A673 (cell line): ENCODE measurements at regions not wholly inside any gene's neighbourhood (a gene's known extent, or its start where the extent isn't known, plus 50 kb on each side); places are given as distances from the start of the nearest gene placed in this dataset.

Experiments
- BruUV-seq: library from RNA; stranded (reverse); fragments of 400-500 nt; replicated peaks from 2 replicates; lab custom pipeline; 2021; lab: Mats Ljungman, UMichigan
- CTCF ChIA-PET: fragments of 300-600 bp; sonication (Branson Sonifier 250); formaldehyde crosslinking; loops from one replicate; lab custom pipeline; 2022; ENCODE audit warnings: antibody characterized with exemption; lab: Charles Lee
- POLR2A ChIA-PET: fragments of 300-600 bp; sonication (Branson Sonifier 250); formaldehyde crosslinking; loops from one replicate; lab custom pipeline; 2022; ENCODE audit warnings: antibody characterized with exemption; ENCODE audit not compliant: low non-redundant PET; lab: Charles Lee
- DNase-seq: peaks from one replicate; pipeline ENCODE4 v3.0.0-alpha.2; 2015; ENCODE audit warnings: low spot score
- H3K27ac ChIP-seq: fragments of 200-600 bp; sonication (generic); 2 replicates; pipeline ENCODE4 v1.5.1; 2016; ENCODE audit warnings: mixed run types, low read depth, mild to moderate bottlenecking, mixed read lengths, antibody characterized with exemption, low read length; ENCODE audit not compliant: poor library complexity, severe bottlenecking
- H3K27me3 ChIP-seq: fragments of 200-600 bp; sonication (generic); replicated peaks from 2 replicates; pipeline ENCODE4 v1.6.1; 2017; ENCODE audit warnings: mixed run types, low read depth, mild to moderate bottlenecking, mixed read lengths, antibody characterized with exemption, low read length; ENCODE audit not compliant: insufficient read depth, poor library complexity
- H3K36me3 ChIP-seq: fragments of 200-600 bp; sonication (generic); 2 replicates; pipeline ENCODE4 v1.6.1; 2016; ENCODE audit warnings: mixed run types, mild to moderate bottlenecking, mixed read lengths, antibody characterized with exemption, low read length; ENCODE audit not compliant: insufficient read depth, poor library complexity, severe bottlenecking
- H3K4me1 ChIP-seq: fragments of 200-600 bp; sonication (generic); 2 replicates; pipeline ENCODE4 v1.6.1; 2017; ENCODE audit warnings: mixed run types, mild to moderate bottlenecking, mixed read lengths, antibody characterized with exemption, low read length; ENCODE audit not compliant: insufficient read depth, poor library complexity, severe bottlenecking
- H3K4me3 ChIP-seq: fragments of 200-600 bp; sonication (generic); 2 replicates; pipeline ENCODE4 v1.5.1; 2016; ENCODE audit warnings: low read depth, mixed run types, mild to moderate bottlenecking, mixed read lengths, low read length; ENCODE audit not compliant: poor library complexity, severe bottlenecking
- H3K9me3 ChIP-seq: fragments of 200-600 bp; sonication (generic); 2 replicates; pipeline ENCODE4 v1.6.1; 2016; ENCODE audit warnings: mixed run types, low read depth, mild to moderate bottlenecking, mixed read lengths, antibody characterized with exemption, low read length; ENCODE audit not compliant: poor library complexity, severe bottlenecking
- CTCF ChIP-seq: fragments of 300-800, 200-600 bp; sonication (generic); conservative IDR thresholded peaks from 2 replicates; pipeline ENCODE4 v1.5.1; 2017; ENCODE audit warnings: low read depth, mild to moderate bottlenecking, antibody characterized with exemption, low read length, moderate library complexity, mixed read lengths
- EZH2 ChIP-seq: fragments of 200-600 bp; sonication (generic); IDR thresholded peaks from 2 replicates; pipeline ENCODE4 v1.6.1; 2017; ENCODE audit warnings: borderline replicate concordance, low read depth, mild to moderate bottlenecking, mixed read lengths, antibody characterized with exemption, low read length; ENCODE audit not compliant: poor library complexity, severe bottlenecking
- intact Hi-C: fragments of 100-400 bp; cut with micrococcal nuclease; formaldehyde crosslinking; loops from one replicate; pipeline ENCODE4 v1.10.0; 2022; ENCODE audit not compliant: unreplicated experiment

- POLR2A ChIA-PET: no interaction called here
- CTCF ChIA-PET: no interaction called here
Observed at GRCh38 chr22:47279337-47279736, 516.9 kb downstream of the TBC1D22A start.

GRCh38 chr22:47278655-47279054, 516.2 kb downstream of the TBC1D22A start:
- no TSS peak for BruUV-seq
- CTCF ChIA-PET: no interaction called here
- Histone ChIP-seq H3K9me3 (no peaks in the 10 kb centered on the region), H3K36me3 (no peaks in the 10 kb centered on the region), H3K4me1 (no peaks in the 10 kb centered on the region), H3K4me3 (no peak overlapping the region), H3K27ac (no peak overlapping the region), H3K27me3 (peaks cover 33% of the 10 kb centered on the region)
- no peak for DNase-seq
- TF ChIP-seq CTCF (no peak), EZH2 (no peak)
- POLR2A ChIA-PET: no interaction called here
- intact Hi-C loops: no loop called here

More at GRCh38 chr22:47279337-47279736, 516.9 kb downstream of the TBC1D22A start:
- no peak for DNase-seq
- no TSS peak for BruUV-seq
- peaks cover 33% of the 10 kb centered on the region for H3K27me3 ChIP-seq
- H3K27ac ChIP-seq: no peak overlapping the region
- TF ChIP-seq CTCF: no peak
- TF ChIP-seq EZH2: no peak
- no peaks in the 10 kb centered on the region for H3K9me3 ChIP-seq
- no peaks in the 10 kb centered on the region for H3K4me1 ChIP-seq
- no peaks in the 10 kb centered on the region for H3K36me3 ChIP-seq
- intact Hi-C loops: no loop called here
- no peak overlapping the region for H3K4me3 ChIP-seq

- CTCF ChIA-PET: no interaction called here
- Histone ChIP-seq H3K36me3 (no peaks in the 10 kb centered on the region), H3K27me3 (peaks cover 31% of the 10 kb centered on the region), H3K27ac (no peak overlapping the region), H3K4me1 (no peaks in the 10 kb centered on the region), H3K4me3 (no peak overlapping the region), H3K9me3 (no peaks in the 10 kb centered on the region)
- POLR2A ChIA-PET: no interaction called here
- intact Hi-C loops: no loop called here
- no TSS peak for BruUV-seq
- no peak for DNase-seq
- no peak for TF ChIP-seq CTCF
- TF ChIP-seq EZH2: no peak
Observed at GRCh38 chr22:47277531-47277930, 515.1 kb downstream of the TBC1D22A start.
